GM12865 (cell line): ENCODE measurements at regions not wholly inside any gene's neighbourhood (a gene's known extent, or its start where the extent isn't known, plus 50 kb on each side); places are given as distances from the start of the nearest gene placed in this dataset.

Experiments used
- DNase-seq: peaks from one replicate; pipeline ENCODE4 v3.0.0; 2010; ENCODE audit warnings: low read depth
- H3K4me3 ChIP-seq: 2 replicates; pipeline ENCODE4 v1.5.1; 2011; ENCODE audit warnings: mild to moderate bottlenecking, low read depth, low read length, control low read depth
- TF ChIP-seq, protein P1 (sequence below): IDR thresholded peaks from 2 replicates; pipeline ENCODE4 v1.5.1; 2011; ENCODE audit warnings: low read length, control low read depth, low read depth, inconsistent platforms; ENCODE audit not compliant: insufficient read depth; ENCODE audit errors: missing control alignments

GRCh38 chr3:159169828-159170227 lies 368.0 kb downstream of the MFSD1 start:
- DNase-seq, result no peak
- TF ChIP-seq, protein P1, sequence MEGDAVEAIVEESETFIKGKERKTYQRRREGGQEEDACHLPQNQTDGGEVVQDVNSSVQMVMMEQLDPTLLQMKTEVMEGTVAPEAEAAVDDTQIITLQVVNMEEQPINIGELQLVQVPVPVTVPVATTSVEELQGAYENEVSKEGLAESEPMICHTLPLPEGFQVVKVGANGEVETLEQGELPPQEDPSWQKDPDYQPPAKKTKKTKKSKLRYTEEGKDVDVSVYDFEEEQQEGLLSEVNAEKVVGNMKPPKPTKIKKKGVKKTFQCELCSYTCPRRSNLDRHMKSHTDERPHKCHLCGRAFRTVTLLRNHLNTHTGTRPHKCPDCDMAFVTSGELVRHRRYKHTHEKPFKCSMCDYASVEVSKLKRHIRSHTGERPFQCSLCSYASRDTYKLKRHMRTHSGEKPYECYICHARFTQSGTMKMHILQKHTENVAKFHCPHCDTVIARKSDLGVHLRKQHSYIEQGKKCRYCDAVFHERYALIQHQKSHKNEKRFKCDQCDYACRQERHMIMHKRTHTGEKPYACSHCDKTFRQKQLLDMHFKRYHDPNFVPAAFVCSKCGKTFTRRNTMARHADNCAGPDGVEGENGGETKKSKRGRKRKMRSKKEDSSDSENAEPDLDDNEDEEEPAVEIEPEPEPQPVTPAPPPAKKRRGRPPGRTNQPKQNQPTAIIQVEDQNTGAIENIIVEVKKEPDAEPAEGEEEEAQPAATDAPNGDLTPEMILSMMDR, result no peak
- H3K4me3 ChIP-seq, result no peak overlapping the region

DNA sequence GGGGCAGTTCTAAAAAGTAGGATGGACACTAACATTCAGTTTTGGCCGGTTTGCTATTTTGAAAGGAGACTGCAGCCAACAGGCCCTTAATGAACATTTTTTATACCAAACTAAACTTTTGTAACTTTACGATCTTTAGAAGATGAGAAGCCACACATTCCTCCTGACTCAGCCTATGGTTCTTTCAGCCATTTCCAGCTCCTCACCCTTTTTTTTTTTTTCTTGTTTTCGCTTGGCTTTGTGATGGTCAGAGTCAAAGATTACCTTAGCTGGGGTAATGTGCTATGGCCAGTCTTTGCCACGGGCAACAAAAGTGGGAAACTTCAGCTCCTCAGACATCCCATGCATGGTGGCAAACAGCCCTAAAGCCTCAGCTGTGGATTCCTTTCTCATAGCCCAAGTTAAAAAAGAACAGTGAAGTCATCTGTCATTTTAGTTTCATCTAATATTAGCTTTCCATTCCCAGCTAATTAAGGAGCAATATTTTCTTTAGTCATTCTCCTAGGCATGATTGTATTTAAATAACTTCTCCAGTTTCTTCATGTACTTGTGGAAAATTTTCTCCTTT lies 368.7 kb downstream of the MFSD1 start:
- no peak for DNase-seq

DNA sequence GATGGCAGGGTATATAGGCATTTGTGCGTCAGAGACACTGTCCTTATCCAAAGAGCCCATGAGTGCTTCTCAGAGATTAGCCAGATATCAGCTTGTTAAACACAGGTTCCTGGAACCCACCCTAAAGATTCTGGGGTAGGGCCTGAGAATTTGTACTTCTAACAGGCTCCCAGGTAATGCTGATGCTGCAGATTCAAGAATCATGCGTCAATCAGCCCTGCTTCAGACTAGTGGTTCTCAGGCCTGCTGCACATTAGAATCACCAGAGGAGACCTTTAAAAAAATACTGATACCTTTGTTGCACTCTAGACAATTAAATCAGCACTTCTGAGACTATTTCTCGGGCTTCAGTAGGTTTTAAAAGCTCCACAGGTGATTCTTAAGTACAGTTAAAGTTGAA lies 369.5 kb downstream of the MFSD1 start:
- no peak for DNase-seq
- TF ChIP-seq, protein P1, result no peak
- H3K4me3 ChIP-seq, result no peak overlapping the region

More for the DNA sequence above, 368.7 kb downstream of the MFSD1 start:
- H3K4me3 ChIP-seq, result no peak overlapping the region
- TF ChIP-seq, protein P1, result no peak

DNA sequence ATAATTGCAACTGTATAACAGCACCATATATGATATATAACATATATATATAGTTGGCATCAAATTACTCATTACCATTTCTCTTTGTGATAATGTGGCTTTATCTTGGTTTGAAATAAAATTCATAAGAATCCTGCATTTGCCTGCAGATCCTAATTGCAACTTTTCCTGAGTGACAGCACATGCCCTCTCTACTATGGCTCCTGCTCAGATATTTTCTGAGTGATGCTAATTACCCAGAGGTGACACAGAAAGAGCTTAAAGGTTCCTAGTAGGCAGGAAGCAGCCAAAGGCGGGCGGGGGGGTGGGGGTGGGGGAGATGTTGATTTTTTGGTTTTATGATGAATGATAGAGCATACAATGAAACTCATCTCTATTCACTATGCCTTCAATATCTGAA lies 370.6 kb downstream of the MFSD1 start:
- H3K4me3 ChIP-seq, result no peak overlapping the region
- TF ChIP-seq, protein P1, result no peak
- no peak for DNase-seq

DNA sequence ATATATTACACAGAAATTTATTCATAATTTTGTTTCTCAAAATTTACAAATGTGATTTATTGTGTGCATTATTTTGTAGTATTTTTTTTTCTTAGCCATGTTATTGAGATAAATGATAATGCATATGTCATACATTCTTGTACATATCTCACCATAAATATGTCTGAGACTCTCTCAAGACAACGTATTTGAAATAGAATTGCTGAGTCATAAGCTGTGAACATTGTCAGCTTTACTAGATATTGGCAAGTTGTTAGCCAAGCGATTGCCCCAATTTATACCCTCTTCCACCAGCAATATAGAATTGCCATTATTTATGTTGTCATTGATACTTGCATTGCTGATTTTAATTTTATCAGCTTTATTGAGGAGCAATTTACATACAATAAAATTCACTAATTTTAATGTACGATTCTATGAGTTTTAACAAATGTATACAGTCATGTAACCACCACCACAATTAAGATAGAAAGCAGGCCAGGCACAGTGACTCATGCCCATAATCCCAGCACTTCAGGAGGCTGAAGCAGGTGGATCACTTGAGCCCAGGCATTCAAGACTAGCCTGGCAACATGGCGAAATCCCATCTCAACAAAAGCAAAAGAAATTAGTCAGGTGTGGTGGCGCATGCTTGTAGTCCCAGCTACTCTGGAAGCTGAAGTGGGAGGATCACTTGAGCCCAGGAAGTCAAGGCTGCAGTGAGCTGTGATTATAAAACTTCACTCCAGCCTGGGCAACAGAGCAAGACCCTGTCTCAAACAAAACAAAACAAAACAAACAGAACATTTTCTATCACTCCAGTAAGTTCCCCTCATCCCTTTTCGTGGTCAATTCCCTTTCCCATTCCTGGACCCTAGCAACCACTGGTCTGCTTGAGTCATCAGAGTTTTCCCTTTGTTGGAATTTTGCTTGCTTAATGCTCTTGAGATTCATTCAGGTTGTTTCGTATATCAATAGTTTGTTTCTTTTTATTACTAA lies 373.1 kb downstream of the MFSD1 start:
- TF ChIP-seq, protein P1, result no peak
- no peak for DNase-seq
- H3K4me3 ChIP-seq, result no peak overlapping the region

GRCh38 chr3:159178209-159178897 lies 376.5 kb downstream of the MFSD1 start:
- TF ChIP-seq, protein P1, result no peak

More at GRCh38 chr3:159178209-159178897, 376.5 kb downstream of the MFSD1 start:
- no peak overlapping the region for H3K4me3 ChIP-seq
- DNase-seq, result no peak
